RWPE1 (cell line): ENCODE measurements at regions not wholly inside any gene's neighbourhood (a gene's known extent, or its start where the extent isn't known, plus 50 kb on each side); places are given as distances from the start of the nearest gene placed in this dataset.

ENCODE experiments used
- CTCF ChIA-PET: fragments of 350-600 bp; sonication (Branson Sonifier 250); formaldehyde crosslinking; extraction: SDS; loops from one replicate; lab custom pipeline; 2021; lab: Yijun Ruan, JAX
- POLR2A ChIA-PET: fragments of 400-600 bp; formaldehyde crosslinking; extraction: SDS; loops from one replicate; lab custom pipeline; 2020; ENCODE audit warnings: antibody characterized with exemption; ENCODE audit not compliant: low non-redundant PET; lab: Yijun Ruan, JAX
- DNase-seq: peaks from one replicate; pipeline ENCODE4 v3.0.0; 2012; ENCODE audit warnings: low spot score
- H3K27ac ChIP-seq: fragments of 450-650 bp; 2 replicates; pipeline ENCODE4 v1.5.1; 2017
- TF ChIP-seq, protein P1 (sequence below): fragments of 450-650 bp; conservative IDR thresholded peaks from 2 replicates; pipeline ENCODE4 v1.5.1; 2017; ENCODE audit warnings: low read depth, mild to moderate bottlenecking

DNA sequence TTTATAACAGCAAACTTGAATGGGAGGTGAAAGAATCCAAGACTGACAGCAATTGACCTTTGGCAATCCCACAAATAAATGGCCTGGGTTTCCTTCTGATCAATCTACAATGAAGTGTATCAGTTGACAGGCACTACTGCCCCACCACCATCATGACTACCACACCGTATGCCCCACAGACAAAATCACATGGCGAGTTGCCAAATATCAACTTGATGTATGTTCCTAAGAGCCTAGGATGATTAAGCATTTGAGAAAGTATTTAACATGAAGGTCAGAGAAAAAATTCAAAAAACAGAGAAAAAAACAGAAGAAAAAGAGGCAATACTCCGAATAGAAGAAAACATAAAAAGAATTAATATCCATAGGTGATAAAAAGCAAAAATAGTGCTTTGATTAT lies 215.9 kb upstream of the STAC start:
- TF ChIP-seq, protein P1, sequence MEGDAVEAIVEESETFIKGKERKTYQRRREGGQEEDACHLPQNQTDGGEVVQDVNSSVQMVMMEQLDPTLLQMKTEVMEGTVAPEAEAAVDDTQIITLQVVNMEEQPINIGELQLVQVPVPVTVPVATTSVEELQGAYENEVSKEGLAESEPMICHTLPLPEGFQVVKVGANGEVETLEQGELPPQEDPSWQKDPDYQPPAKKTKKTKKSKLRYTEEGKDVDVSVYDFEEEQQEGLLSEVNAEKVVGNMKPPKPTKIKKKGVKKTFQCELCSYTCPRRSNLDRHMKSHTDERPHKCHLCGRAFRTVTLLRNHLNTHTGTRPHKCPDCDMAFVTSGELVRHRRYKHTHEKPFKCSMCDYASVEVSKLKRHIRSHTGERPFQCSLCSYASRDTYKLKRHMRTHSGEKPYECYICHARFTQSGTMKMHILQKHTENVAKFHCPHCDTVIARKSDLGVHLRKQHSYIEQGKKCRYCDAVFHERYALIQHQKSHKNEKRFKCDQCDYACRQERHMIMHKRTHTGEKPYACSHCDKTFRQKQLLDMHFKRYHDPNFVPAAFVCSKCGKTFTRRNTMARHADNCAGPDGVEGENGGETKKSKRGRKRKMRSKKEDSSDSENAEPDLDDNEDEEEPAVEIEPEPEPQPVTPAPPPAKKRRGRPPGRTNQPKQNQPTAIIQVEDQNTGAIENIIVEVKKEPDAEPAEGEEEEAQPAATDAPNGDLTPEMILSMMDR, result no peak
- POLR2A ChIA-PET, result no interaction called here
- CTCF ChIA-PET, result no interaction called here
- no peak overlapping the region for H3K27ac ChIP-seq
- DNase-seq, result no peak

DNA sequence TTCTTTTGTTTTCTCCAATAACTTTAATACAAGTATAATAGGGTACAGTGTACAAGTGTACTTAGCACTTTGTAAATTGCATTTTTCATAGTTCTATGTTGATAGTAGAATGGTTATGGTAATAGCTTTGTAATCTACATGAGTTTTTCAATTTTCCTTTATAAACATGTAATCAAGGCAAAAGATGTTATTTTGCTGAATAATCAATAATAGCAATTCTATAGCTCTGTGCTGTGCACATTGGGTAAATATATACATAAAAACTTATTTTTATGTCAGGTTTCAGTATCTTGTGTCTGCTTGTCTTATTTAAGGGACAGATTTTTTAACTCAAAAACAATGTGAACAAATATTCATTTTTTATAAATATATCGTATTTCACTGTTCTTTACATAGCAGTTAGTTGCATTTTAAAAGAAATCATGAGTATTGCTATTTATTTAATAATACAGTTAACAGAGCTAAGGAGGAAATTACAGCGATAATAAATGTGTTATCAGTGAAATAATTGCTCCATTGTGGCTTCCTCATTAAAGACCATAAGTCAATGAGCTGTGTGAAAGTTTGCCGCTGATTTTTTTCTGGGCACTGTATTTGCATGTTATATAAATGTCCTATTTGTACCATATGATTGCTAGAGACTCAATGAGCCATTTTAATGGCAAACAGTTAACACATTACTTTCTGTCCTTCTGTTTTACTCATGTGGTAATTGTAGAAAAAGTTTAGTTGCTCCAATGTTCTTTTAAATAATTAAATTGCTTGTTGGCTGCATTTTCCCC lies 214.6 kb upstream of the STAC start:
- ChIA-PET POLR2A (no interaction called here), CTCF (no interaction called here)
- TF ChIP-seq, protein P1, result no peak
- no peak overlapping the region for H3K27ac ChIP-seq
- no peak for DNase-seq

DNA sequence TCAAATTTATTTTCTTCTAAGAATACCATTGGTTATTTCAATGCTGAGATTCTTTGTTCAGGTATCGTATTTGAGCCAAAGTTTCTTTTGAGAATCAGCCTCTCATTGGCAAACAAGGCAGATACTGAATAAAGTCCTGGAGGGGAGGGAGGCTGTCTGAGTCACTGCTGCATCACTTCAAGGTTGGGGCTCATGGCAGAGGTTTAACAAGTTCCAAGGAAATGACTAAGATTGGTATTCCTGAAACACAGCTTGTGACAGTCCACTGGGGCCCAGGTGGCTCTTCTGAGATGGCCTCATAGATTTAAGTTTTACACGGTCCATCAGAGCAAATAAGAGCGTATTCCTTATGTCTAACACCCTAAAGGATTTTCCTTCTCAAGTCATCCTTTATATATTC lies 213.8 kb upstream of the STAC start:
- no peak overlapping the region for H3K27ac ChIP-seq
- CTCF ChIA-PET, result no interaction called here
- DNase-seq, result peak; percentile 70
- TF ChIP-seq, protein P1, result no peak
- POLR2A ChIA-PET, result no interaction called here

DNA sequence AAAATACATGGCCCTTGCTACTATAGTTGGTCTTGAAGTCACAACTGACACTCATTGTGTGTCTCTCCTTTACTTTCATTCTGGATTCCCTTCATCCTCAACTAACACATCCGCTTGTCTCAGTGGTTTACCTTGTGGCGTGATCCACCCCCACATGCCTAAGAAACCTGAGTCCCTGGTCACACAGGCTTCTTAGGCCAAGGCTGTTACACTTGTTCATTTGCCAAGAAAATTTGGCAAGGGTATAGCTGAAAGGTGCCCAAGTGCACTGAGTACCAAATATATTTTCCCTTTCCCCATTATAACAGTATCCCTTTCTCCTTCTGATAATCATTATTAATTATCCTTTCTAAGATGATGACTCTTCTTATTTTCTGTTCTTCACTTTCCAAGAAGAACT lies 207.6 kb upstream of the STAC start:
- DNase-seq, result no peak
- TF ChIP-seq, protein P1, result no peak
- H3K27ac ChIP-seq, result no peak overlapping the region
- ChIA-PET POLR2A (no interaction called here), CTCF (no interaction called here)

DNA sequence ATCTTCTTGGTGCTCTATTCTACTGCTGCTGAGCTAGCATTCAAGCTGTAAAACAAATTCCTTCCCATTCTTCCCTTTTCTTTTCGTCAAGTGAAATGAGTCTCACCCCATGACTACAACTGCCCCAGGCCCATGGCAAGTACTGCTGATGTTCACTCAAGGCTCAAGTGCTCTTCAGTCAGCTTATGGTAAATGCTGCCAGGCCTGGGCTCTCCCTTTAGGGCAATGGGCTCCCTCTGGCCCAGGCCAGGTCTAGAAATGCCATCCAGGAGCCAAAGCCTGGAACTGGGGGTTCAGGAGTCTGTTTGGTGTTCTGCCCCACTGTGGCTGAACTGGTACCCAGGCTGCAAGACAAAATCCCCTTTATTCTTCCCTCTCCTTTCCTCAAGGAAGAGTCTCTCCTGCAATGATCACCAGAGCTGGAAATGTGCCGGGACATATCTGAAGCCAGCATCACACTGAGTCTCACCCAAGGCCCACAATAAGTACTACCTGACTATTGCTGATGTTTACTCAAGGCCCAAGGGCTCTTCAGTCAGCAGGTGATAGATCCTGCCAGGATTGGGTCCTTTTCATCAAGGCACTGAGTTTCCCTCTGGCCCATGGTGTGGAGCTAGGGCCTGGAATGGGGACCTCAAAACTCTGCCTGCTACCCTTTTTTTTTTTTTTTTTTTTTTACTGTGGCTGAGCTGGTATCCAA lies 205.0 kb upstream of the STAC start:
- POLR2A ChIA-PET, result no interaction called here
- CTCF ChIA-PET, result no interaction called here
- TF ChIP-seq, protein P1, result no peak
- no peak overlapping the region for H3K27ac ChIP-seq
- DNase-seq, result no peak

DNA sequence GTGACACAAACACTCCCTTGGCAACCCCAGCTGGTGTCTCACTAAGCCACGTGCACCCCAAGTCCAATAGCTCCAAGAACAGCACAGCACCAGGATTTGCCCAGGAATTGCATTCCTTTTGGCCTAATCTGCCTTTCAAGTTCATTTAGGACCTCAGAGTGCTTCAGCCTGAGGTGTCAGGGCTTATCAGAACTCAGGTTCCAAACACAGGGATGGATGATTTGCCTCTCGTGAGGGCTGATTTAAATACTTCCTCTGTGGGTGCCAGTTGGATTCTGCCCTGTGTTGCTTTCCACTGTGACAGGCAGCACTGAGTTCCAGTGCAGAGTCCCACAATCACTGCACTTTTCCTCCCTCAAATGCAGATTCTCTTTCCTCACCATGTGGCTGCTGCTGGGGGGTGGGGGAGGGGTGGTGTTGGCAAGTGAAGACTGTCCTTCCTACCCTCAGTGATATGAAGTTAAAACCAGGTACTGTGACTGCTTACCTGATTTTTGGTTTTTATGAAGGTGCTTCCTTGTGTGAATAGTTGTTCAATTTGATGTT lies 204.3 kb upstream of the STAC start:
- TF ChIP-seq, protein P1, result no peak
- H3K27ac ChIP-seq, result no peak overlapping the region
- POLR2A ChIA-PET, result no interaction called here
- CTCF ChIA-PET, result no interaction called here
- DNase-seq, result no peak
